GM12865 (cell line): ENCODE measurements at regions not wholly inside any gene's neighbourhood (a gene's known extent, or its start where the extent isn't known, plus 50 kb on each side); places are given as distances from the start of the nearest gene placed in this dataset.

Experiments
- DNase-seq: peaks from one replicate; pipeline ENCODE4 v3.0.0; 2010; ENCODE audit warnings: low read depth
- H3K4me3 ChIP-seq: 2 replicates; pipeline ENCODE4 v1.5.1; 2011; ENCODE audit warnings: mild to moderate bottlenecking, low read depth, low read length, control low read depth
- CTCF ChIP-seq: IDR thresholded peaks from 2 replicates; pipeline ENCODE4 v1.5.1; 2011; ENCODE audit warnings: low read length, control low read depth, low read depth, inconsistent platforms; ENCODE audit not compliant: insufficient read depth; ENCODE audit errors: missing control alignments

DNA sequence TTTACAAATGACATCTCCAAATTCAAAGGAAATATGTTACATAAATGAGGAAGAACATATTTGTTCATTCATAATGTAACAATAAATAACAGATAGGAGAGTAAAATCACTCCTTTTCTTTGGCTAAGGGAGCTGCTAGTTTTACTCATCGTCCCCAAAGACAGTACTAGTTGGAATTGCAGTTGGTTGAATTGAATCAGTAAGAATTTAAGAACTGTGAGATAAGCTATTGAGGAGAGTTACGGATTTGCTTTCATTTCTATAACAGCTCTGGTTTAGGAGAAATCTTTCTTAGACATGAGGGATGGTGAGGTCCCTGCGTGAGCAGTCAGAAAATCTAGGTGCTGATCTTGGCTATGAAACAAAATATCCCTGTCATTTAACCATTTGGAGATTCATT lies 402.8 kb downstream of the AEBP2 start:
- TF ChIP-seq CTCF: no peak
- DNase-seq: no peak
- no peak overlapping the region for H3K4me3 ChIP-seq

DNA sequence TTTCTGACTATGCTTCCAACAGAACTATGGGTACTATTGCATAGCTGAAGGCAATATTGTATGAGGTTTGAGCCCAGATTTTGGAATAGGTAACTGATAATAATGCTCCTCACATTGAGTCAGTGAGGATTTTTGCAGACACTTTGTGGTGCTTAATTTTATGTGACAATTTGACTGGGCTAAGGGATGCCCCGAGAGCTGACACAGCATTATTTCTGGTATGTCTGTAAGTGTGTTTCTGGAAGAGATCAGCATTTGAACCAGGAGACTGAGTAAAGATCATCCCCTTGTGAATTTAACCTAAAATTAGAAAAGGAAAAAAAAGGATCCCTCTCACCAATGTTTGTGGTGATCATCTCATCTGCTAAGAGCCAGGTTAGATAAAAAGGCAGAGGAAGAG lies 404.9 kb downstream of the AEBP2 start:
- TF ChIP-seq CTCF: no peak
- no peak for DNase-seq
- no peak overlapping the region for H3K4me3 ChIP-seq

DNA sequence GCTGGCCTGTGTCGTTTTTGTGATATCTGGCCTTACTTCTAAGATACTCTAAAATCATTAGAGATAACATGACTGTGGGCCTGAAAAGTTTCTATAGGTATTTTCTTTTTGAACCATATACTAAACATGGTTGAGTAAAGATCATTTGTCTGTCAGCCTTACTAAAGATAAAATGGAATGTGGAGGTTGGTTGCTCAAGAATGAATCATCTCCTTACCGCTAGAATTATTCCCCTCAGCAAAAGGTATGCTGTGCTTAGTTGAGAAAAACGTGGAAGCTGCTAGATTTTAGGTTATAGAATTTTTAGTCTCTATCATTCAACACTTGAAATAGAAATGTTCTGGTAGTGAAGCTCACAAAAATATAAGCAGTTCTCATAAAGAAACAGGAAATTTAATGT lies 407.3 kb downstream of the AEBP2 start:
- H3K4me3 ChIP-seq: no peak overlapping the region
- DNase-seq: no peak
- no peak for TF ChIP-seq CTCF

DNA sequence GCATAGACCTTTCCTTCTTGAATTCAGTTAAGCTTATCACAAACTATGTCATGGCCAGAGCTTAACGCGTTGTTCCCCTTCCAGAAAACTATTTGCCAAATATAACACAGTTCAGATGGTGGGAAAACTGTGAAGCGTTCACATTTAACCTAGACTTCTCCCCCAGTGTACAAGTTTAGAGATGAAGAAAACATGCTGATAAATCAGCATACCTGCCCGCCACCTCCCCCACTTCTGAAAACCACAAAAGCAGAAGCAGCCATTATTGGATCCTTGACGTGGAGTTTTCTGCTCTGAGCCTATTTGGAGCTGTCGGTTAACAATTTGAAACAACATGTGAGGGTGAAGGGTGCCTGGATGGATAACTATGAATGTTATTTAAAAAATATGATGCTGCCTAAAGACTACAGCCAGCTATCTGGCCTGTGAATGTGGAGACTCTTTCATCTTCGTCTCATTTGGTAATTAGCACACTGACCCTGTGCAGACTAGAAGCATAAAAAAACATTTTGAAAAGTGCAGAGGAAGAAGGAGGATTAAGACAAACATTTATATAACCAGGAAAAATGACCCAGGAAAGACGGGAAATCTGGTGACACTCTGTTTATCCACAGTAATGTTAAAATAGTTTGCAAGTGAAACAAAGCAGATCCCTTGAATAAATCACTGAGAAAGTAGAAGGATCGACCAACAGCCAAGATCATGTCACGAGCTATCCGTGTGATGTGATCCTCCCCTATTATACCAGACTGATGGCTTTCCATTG lies 408.2 kb downstream of the AEBP2 start:
- TF ChIP-seq CTCF: no peak
- no peak overlapping the region for H3K4me3 ChIP-seq
- peak; percentile 67 for DNase-seq

GRCh38 chr12:19848421-19848820 lies 409.1 kb downstream of the AEBP2 start:
- no peak for DNase-seq
- no peak overlapping the region for H3K4me3 ChIP-seq
- no peak for TF ChIP-seq CTCF

DNA sequence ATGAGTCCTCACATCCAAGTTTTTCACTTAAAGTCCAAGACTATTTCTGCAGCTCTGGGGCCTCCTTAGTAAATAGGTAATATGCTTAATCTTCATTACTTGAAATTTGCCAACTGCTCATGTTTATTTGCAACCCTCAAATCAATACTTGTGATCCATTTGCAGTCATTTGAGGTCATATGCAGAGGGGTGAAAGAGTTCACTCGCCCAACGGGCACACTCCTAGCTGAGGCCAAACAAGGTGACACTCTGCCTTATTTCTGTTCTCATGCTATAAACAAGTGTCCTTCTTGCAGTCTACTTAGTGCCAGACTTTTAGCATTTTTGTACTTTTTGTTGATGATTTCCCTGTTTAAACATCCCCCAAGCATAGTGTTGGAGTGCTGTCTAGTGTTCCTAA lies 409.9 kb downstream of the AEBP2 start:
- no peak for DNase-seq
- no peak for TF ChIP-seq CTCF
- H3K4me3 ChIP-seq: no peak overlapping the region

DNA sequence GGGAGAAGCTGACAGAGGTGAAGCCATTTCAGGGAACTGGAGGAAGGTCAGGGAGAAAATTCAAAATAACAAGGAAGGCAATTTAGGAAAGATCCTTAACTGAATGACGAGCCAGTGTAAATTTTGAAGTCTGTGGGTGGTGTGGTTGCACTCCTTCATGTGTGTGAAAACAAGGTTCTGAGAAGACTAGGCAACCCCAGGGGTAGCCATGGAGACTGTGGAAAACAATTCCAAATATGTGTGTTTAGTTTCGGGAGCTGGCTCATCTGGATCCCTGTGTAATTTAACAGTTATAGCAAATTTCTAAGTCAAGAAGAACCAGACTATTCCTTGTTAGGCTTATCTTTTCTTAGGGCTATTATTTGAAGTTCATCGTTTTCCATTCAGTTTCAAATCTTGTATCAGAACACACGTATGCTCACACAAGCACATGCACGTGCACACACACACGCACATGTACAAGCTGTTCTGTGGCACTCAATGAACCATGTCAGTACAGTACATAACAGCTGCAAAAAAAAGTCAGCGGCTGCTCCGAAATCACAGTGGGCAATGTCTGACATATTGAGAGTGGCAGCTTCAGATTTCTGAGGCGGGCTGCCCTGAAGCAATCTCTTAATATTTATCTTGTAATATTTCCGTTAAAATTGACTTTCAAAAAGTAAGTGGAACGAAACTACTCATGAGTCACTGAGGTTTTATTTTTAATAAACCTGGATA lies 411.2 kb downstream of the AEBP2 start:
- no peak overlapping the region for H3K4me3 ChIP-seq
- DNase-seq: peak; percentile 46
- no peak for TF ChIP-seq CTCF
